ENCODE measurements at regions not wholly inside any gene's neighbourhood (a gene's known extent, or its start where the extent isn't known, plus 50 kb on each side); places are given as distances from the start of the nearest gene placed in this dataset.

DNA sequence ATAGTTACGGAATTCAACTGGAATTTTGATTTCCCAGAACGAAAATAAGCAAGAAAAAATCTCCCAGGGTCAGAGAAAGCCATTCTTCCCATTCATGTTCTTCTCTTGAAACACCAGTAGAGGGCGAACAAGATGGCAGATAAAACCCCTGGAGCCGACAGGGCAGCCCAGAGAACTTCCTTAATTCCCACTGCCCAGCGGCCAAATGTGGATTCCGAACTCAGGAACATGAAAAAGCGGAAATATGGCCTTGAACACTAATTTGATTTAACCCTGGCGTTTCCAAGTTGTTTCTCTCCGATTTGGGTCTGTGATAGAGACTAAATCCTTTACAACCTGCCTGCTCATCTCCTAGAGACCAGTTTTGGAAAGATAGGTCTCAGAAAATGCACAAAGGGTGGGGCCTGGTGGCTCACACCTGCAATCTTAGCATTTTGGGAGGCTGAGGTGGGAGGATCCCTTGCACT is 100.7 kb upstream of the WAC start:
- TF ChIP-seq, protein P1, sequence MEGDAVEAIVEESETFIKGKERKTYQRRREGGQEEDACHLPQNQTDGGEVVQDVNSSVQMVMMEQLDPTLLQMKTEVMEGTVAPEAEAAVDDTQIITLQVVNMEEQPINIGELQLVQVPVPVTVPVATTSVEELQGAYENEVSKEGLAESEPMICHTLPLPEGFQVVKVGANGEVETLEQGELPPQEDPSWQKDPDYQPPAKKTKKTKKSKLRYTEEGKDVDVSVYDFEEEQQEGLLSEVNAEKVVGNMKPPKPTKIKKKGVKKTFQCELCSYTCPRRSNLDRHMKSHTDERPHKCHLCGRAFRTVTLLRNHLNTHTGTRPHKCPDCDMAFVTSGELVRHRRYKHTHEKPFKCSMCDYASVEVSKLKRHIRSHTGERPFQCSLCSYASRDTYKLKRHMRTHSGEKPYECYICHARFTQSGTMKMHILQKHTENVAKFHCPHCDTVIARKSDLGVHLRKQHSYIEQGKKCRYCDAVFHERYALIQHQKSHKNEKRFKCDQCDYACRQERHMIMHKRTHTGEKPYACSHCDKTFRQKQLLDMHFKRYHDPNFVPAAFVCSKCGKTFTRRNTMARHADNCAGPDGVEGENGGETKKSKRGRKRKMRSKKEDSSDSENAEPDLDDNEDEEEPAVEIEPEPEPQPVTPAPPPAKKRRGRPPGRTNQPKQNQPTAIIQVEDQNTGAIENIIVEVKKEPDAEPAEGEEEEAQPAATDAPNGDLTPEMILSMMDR (IDR thresholded peaks at IDR 0.05), result no peak
- no peak for TF ChIP-seq POLR2A (IDR thresholded peaks at IDR 0.05)
